IPS-15b (cell line): ENCODE measurements at regions not wholly inside any gene's neighbourhood (a gene's known extent, or its start where the extent isn't known, plus 50 kb on each side); places are given as distances from the start of the nearest gene placed in this dataset.

Experiments used
- H3K27me3 ChIP-seq: one replicate; pipeline ENCODE4 v1.6.1; 2013; ENCODE audit warnings: low read length; ENCODE audit not compliant: control insufficient read depth, insufficient read depth
- H3K36me3 ChIP-seq: one replicate; pipeline ENCODE4 v1.6.1; 2013; ENCODE audit warnings: low read length; ENCODE audit not compliant: control insufficient read depth, insufficient read depth
- H3K4me1 ChIP-seq: one replicate; pipeline ENCODE4 v1.6.1; 2013; ENCODE audit warnings: mild to moderate bottlenecking, low read length; ENCODE audit not compliant: control insufficient read depth, insufficient read depth
- H3K4me3 ChIP-seq: one replicate; pipeline ENCODE4 v1.5.1; 2013; ENCODE audit warnings: low read depth, low read length
- H3K9ac ChIP-seq: one replicate; pipeline ENCODE4 v1.6.1; 2013; ENCODE audit warnings: low read depth, mild to moderate bottlenecking, low read length
- H3K9me3 ChIP-seq: one replicate; pipeline ENCODE4 v1.6.1; 2013; ENCODE audit warnings: mild to moderate bottlenecking, low read length; ENCODE audit not compliant: control insufficient read depth, insufficient read depth

- Histone ChIP-seq H3K9ac (no peak overlapping the region), H3K4me3 (no peak overlapping the region), H3K36me3 (no peaks in the 10 kb centered on the region), H3K9me3 (no peaks in the 10 kb centered on the region), H3K27me3 (no peaks in the 10 kb centered on the region), H3K4me1 (peaks cover 2% of the 10 kb centered on the region)
Measured at GRCh38 chr2:144827404-144827803, 307.5 kb upstream of the ZEB2 start.

- Histone ChIP-seq H3K9me3 (peaks cover under 1% of the 10 kb centered on the region), H3K27me3 (no peaks in the 10 kb centered on the region), H3K4me3 (no peak overlapping the region), H3K36me3 (no peaks in the 10 kb centered on the region), H3K9ac (no peak overlapping the region), H3K4me1 (peaks cover 2% of the 10 kb centered on the region)
Measured at GRCh38 chr2:144826105-144826504, 306.2 kb upstream of the ZEB2 start.

GRCh38 chr2:144825331-144826020, 305.6 kb upstream of the ZEB2 start:
- H3K9ac ChIP-seq, result no peak overlapping the region

GRCh38 chr2:144824306-144825080, 304.6 kb upstream of the ZEB2 start:
- H3K9ac ChIP-seq, result no peak overlapping the region
- no peaks in the 10 kb centered on the region for H3K4me1 ChIP-seq
- no peaks in the 10 kb centered on the region for H3K27me3 ChIP-seq
- peaks cover 4% of the 10 kb centered on the region for H3K9me3 ChIP-seq
- no peaks in the 10 kb centered on the region for H3K36me3 ChIP-seq
- H3K4me3 ChIP-seq, result no peak overlapping the region

More at GRCh38 chr2:144825331-144826020, 305.6 kb upstream of the ZEB2 start:
- Histone ChIP-seq H3K36me3 (no peaks in the 10 kb centered on the region), H3K9me3 (peaks cover 4% of the 10 kb centered on the region), H3K4me1 (peaks cover 2% of the 10 kb centered on the region), H3K4me3 (no peak overlapping the region), H3K27me3 (no peaks in the 10 kb centered on the region)

- no peak overlapping the region for H3K9ac ChIP-seq
- H3K4me3 ChIP-seq, result no peak overlapping the region
- no peaks in the 10 kb centered on the region for H3K27me3 ChIP-seq
- no peaks in the 10 kb centered on the region for H3K4me1 ChIP-seq
- H3K9me3 ChIP-seq, result peaks cover 4% of the 10 kb centered on the region
- H3K36me3 ChIP-seq, result no peaks in the 10 kb centered on the region
Measured at GRCh38 chr2:144822966-144823365, 303.0 kb upstream of the ZEB2 start.

- no peaks in the 10 kb centered on the region for H3K27me3 ChIP-seq
- no peaks in the 10 kb centered on the region for H3K9me3 ChIP-seq
- no peaks in the 10 kb centered on the region for H3K36me3 ChIP-seq
- no peak overlapping the region for H3K4me3 ChIP-seq
- H3K4me1 ChIP-seq, result peaks cover 4% of the 10 kb centered on the region
- H3K9ac ChIP-seq, result no peak overlapping the region
Measured at GRCh38 chr2:144812288-144812687, 292.4 kb upstream of the ZEB2 start.

- no peak overlapping the region for H3K4me3 ChIP-seq
- H3K9me3 ChIP-seq, result no peaks in the 10 kb centered on the region
- H3K4me1 ChIP-seq, result no peaks in the 10 kb centered on the region
- H3K9ac ChIP-seq, result no peak overlapping the region
- no peaks in the 10 kb centered on the region for H3K27me3 ChIP-seq
- H3K36me3 ChIP-seq, result no peaks in the 10 kb centered on the region
Measured at GRCh38 chr2:144801766-144802165, 281.8 kb upstream of the ZEB2 start.

GRCh38 chr2:144801325-144801724, 281.4 kb upstream of the ZEB2 start:
- H3K27me3 ChIP-seq, result no peaks in the 10 kb centered on the region
- no peak overlapping the region for H3K4me3 ChIP-seq
- H3K9me3 ChIP-seq, result no peaks in the 10 kb centered on the region
- no peak overlapping the region for H3K9ac ChIP-seq
- H3K36me3 ChIP-seq, result no peaks in the 10 kb centered on the region
- H3K4me1 ChIP-seq, result no peaks in the 10 kb centered on the region

GRCh38 chr2:144798989-144799388, 279.1 kb upstream of the ZEB2 start:
- no peak overlapping the region for H3K4me3 ChIP-seq
- H3K36me3 ChIP-seq, result no peaks in the 10 kb centered on the region
- H3K9ac ChIP-seq, result no peak overlapping the region
- H3K4me1 ChIP-seq, result no peaks in the 10 kb centered on the region
- no peaks in the 10 kb centered on the region for H3K27me3 ChIP-seq
- H3K9me3 ChIP-seq, result no peaks in the 10 kb centered on the region

- Histone ChIP-seq H3K9me3 (no peaks in the 10 kb centered on the region), H3K4me3 (no peak overlapping the region), H3K4me1 (no peaks in the 10 kb centered on the region), H3K27me3 (no peaks in the 10 kb centered on the region), H3K9ac (no peak overlapping the region), H3K36me3 (no peaks in the 10 kb centered on the region)
Measured at GRCh38 chr2:144798034-144798433, 278.1 kb upstream of the ZEB2 start.

- Histone ChIP-seq H3K27me3 (no peaks in the 10 kb centered on the region), H3K9ac (no peak overlapping the region), H3K4me3 (no peak overlapping the region), H3K36me3 (no peaks in the 10 kb centered on the region), H3K9me3 (no peaks in the 10 kb centered on the region), H3K4me1 (no peaks in the 10 kb centered on the region)
Measured at GRCh38 chr2:144796936-144797335, 277.0 kb upstream of the ZEB2 start.

- H3K9me3 ChIP-seq, result no peaks in the 10 kb centered on the region
- no peaks in the 10 kb centered on the region for H3K4me1 ChIP-seq
- no peaks in the 10 kb centered on the region for H3K36me3 ChIP-seq
- no peak overlapping the region for H3K9ac ChIP-seq
- no peak overlapping the region for H3K4me3 ChIP-seq
- no peaks in the 10 kb centered on the region for H3K27me3 ChIP-seq
Measured at GRCh38 chr2:144796164-144796563, 276.2 kb upstream of the ZEB2 start.
